Coronary artery (tissue), 2 donors: ENCODE measurements at regions not wholly inside any gene's neighbourhood (a gene's known extent, or its start where the extent isn't known, plus 50 kb on each side); places are given as distances from the start of the nearest gene placed in this dataset.

Experiments
- DNase-seq: peaks from one replicate; pipeline ENCODE4 v3.0.0-alpha.2; 2017; ENCODE audit warnings: low spot score
- H3K27ac ChIP-seq, 2 donors: fragments of 200-600 bp; sonication (generic); one replicate each; pipeline ENCODE4 v1.5.1; 2016 to 2019
- H3K4me3 ChIP-seq: fragments of 200-600 bp; sonication (generic); 2 replicates; pipeline ENCODE4 v1.5.1; 2016; ENCODE audit warnings: mild to moderate bottlenecking, moderate library complexity
- TF ChIP-seq, protein P1 (sequence below): fragments of 200-600 bp; sonication (generic); IDR thresholded peaks from one replicate; pipeline ENCODE4 v1.5.1; 2019; ENCODE audit warnings: antibody characterized with exemption

DNA sequence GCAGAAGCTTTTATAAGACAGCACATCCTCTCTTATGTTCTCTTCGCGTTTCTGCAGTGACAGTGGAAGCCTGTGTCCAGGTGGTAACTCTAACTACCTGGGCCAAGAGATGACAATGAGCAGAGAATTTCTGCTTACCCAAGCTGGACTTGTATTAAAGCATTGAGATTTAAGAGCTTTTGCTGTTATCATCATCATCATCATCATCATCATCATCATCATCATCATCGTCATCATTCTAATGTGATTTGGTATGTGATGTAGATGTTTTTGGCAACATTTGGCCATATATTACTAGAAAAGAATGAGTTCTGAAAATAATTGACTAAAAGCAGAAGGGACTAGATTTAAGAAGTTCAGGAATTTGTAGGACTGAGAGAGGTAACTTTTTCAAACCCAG is 401.3 kb downstream of the BRINP1 start:
- no peak for DNase-seq
- no peak overlapping the region for H3K4me3 ChIP-seq
- H3K27ac ChIP-seq: no peak overlapping the region
- TF ChIP-seq, protein P1, sequence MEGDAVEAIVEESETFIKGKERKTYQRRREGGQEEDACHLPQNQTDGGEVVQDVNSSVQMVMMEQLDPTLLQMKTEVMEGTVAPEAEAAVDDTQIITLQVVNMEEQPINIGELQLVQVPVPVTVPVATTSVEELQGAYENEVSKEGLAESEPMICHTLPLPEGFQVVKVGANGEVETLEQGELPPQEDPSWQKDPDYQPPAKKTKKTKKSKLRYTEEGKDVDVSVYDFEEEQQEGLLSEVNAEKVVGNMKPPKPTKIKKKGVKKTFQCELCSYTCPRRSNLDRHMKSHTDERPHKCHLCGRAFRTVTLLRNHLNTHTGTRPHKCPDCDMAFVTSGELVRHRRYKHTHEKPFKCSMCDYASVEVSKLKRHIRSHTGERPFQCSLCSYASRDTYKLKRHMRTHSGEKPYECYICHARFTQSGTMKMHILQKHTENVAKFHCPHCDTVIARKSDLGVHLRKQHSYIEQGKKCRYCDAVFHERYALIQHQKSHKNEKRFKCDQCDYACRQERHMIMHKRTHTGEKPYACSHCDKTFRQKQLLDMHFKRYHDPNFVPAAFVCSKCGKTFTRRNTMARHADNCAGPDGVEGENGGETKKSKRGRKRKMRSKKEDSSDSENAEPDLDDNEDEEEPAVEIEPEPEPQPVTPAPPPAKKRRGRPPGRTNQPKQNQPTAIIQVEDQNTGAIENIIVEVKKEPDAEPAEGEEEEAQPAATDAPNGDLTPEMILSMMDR: no peak

DNA sequence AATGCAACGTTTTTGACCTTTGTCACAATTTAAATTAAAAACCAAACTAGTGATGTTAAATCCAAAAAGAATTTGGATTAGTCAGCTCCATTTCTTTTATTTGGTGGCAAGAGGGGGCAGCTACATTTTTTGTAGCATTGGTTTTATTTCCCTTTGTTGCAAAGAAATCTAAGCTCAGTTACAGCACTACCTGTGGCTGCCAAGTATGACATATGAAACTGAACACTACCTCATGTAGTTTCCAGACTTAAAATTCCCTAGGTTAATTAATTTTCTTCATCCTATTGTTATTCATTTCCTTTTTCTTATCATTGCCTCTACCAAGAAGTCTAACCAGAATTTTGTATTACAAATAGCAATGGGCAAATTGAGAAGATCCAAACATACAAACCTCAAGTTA is 393.5 kb downstream of the BRINP1 start:
- no peak overlapping the region for H3K4me3 ChIP-seq
- TF ChIP-seq, protein P1: no peak
- DNase-seq: no peak

DNA sequence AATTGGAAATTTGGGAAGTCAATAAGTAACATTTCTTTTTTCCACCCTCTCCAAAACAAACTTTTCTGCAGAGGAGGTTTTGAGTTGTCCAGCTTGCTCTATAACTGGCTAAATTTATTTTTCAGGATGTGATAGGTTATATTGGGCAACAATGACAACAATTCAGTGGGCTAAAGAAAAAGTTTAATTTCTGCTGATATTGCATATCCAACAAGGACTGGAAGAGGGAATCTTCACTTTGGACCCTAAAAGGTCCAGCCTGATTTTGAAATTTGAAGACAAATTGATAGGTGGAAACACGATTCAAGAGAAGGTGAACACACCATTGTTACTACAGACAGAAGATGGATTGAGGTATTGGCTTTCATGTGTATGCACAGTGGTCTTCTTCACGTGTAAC is 393.1 kb downstream of the BRINP1 start:
- Histone ChIP-seq H3K4me3 (no peak overlapping the region), H3K27ac (no peak overlapping the region)
- no peak for DNase-seq
- TF ChIP-seq, protein P1: no peak

More for the DNA sequence above, 393.5 kb downstream of the BRINP1 start:
- no peak overlapping the region for H3K27ac ChIP-seq

DNA sequence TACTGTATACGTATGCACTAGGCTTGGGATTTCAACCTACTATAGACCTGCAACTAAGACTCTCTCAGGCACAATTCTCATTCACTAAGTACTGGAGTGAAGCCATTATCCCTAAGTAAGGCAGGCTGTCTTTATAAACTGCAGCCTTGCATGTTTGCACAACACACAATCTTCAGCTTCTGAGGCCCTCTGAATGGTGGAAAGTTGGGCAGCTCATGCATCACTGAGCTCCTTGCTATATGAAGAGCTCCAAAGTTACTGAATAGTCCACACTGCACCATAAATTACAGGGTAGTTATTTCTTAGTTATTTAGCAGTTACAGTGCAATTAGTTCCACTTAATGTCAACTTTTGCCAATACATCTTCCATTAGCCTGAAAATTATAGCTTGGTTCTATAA is 384.6 kb downstream of the BRINP1 start:
- Histone ChIP-seq H3K4me3 (no peak overlapping the region), H3K27ac (no peak overlapping the region)
- TF ChIP-seq, protein P1: no peak
- no peak for DNase-seq

DNA sequence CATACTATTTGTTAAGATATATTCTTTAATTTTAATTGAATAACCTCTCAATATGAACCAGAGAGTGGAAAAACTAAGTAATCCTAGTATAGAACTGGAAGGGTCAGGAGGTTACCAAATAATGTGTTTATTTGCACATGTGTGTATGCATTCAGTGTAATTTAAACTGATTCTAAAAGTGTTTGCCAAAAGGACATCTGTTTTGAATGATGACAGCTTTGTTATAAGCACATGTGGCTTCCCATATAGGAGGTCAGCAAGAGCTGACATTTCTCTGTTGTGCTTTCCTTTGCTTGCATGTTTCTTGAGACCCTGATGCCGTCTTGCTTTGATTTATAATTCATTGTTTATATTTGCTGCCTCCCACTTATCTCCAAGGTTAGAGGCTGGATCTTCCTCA is 383.4 kb downstream of the BRINP1 start:
- Histone ChIP-seq H3K27ac (no peak overlapping the region), H3K4me3 (no peak overlapping the region)
- TF ChIP-seq, protein P1: no peak
- DNase-seq: no peak

DNA sequence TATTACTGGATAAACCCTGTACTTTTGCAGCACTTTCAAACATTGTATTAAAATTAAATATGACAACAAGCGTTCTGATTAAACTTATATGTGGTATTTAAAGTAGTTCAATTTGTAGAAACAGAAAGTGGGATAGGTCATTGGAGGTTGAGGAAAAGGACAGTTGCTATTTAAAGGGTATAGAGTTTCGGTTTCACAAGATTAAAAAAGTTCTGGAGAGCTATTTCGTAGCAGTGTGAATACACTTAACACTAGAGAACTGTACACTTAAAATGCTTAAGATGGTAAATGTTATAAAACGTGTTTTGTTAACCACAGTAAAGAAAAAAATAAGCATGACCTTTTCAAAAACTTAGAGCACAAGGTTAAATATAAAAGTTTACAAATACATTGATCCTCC is 382.1 kb downstream of the BRINP1 start:
- no peak overlapping the region for H3K27ac ChIP-seq
- TF ChIP-seq, protein P1: no peak
- no peak for DNase-seq
- no peak overlapping the region for H3K4me3 ChIP-seq

DNA sequence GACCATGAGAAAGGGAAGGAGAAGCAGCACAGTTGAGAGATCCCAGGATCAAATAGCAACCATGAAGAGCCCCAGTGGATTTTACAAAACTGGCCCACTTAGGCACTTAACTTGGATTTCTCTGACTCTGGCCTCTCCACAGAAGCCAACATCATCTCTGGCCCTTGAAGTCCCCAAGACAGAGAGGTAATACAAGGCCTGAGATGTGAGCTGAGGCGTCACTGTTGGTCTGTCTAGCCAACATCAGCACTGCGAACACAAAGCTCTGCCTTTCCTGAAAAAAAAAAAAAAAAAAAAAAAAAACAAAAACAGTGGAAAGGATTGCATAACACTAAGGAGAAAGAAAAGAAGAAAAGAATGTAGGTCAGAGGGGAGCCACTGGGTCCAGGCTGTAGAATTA is 378.3 kb downstream of the BRINP1 start:
- no peak for DNase-seq
- TF ChIP-seq, protein P1: no peak
- H3K4me3 ChIP-seq: no peak overlapping the region
- H3K27ac ChIP-seq: no peak overlapping the region
